DND-41 (cell line): ENCODE measurements at regions not wholly inside any gene's neighbourhood (a gene's known extent, or its start where the extent isn't known, plus 50 kb on each side); places are given as distances from the start of the nearest gene placed in this dataset.

ENCODE experiments used
- EZH2 ChIP-seq: IDR thresholded peaks from 3 replicates; pipeline ENCODE4 v1.6.1; 2012; ENCODE audit warnings: borderline replicate concordance, low read depth, mild to moderate bottlenecking, moderate library complexity, low read length, inconsistent platforms; ENCODE audit not compliant: severe bottlenecking
- TF ChIP-seq, protein P1 (sequence below): IDR thresholded peaks from 2 replicates; pipeline ENCODE4 v1.5.1; 2012; ENCODE audit warnings: borderline replicate concordance, low read length, moderate library complexity, mild to moderate bottlenecking; ENCODE audit not compliant: poor library complexity, severe bottlenecking; ENCODE audit errors: extremely low read depth

DNA sequence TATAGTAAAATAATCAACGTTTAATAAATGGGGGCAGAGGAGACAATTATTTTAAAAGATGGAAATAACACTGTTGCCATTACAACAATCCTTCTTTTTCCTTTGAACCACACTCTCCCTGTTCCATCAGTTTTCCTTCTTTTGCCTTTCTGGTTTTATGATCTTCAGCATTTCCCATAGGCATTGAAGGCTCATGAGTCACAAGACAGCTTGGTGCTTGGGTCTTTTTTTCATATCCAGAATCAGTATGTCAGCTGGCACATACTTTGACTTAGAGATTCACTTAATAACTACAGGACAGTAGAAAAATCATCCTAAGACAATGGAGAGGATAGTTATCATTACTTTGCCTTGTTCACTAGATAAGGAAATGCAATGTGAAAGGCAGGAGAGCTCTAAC lies 521.6 kb upstream of the TSPY4 start:
- no peak for TF ChIP-seq EZH2
- TF ChIP-seq, protein P1, sequence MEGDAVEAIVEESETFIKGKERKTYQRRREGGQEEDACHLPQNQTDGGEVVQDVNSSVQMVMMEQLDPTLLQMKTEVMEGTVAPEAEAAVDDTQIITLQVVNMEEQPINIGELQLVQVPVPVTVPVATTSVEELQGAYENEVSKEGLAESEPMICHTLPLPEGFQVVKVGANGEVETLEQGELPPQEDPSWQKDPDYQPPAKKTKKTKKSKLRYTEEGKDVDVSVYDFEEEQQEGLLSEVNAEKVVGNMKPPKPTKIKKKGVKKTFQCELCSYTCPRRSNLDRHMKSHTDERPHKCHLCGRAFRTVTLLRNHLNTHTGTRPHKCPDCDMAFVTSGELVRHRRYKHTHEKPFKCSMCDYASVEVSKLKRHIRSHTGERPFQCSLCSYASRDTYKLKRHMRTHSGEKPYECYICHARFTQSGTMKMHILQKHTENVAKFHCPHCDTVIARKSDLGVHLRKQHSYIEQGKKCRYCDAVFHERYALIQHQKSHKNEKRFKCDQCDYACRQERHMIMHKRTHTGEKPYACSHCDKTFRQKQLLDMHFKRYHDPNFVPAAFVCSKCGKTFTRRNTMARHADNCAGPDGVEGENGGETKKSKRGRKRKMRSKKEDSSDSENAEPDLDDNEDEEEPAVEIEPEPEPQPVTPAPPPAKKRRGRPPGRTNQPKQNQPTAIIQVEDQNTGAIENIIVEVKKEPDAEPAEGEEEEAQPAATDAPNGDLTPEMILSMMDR = no peak
